Esophagus squamous epithelium (tissue), 5 donors: ENCODE measurements at regions not wholly inside any gene's neighbourhood (a gene's known extent, or its start where the extent isn't known, plus 50 kb on each side); places are given as distances from the start of the nearest gene placed in this dataset.

Experiments
- DNase-seq: peaks from one replicate; lab custom pipeline; 2025; lab: John Stamatoyannopoulos, UW
- H3K27ac ChIP-seq, 4 donors: fragments of 200-600 bp; sonication (generic); one replicate each; pipeline ENCODE4 v1.5.1; 2016 to 2019; ENCODE audit warnings: mild to moderate bottlenecking in 1 of 4
- H3K27me3 ChIP-seq, 4 donors: fragments of 200-600 bp; sonication (generic); 1 replicate in 3 of 4; 2 replicates in 1 of 4; pipeline versions ENCODE4 v1.5.1 to v1.6.0; 2017 to 2021; ENCODE audit warnings: antibody characterized with exemption in 1 of 4
- H3K36me3 ChIP-seq, 3 donors: fragments of 200-600 bp; sonication (generic); one replicate each; pipeline ENCODE4 v1.5.1; 2016 to 2019
- H3K4me1 ChIP-seq, 3 donors: fragments of 200-600 bp; sonication (generic); one replicate each; pipeline ENCODE4 v1.5.1; 2017 to 2019
- H3K4me3 ChIP-seq, 4 donors: fragments of 200-600 bp; sonication (generic); 1 replicate in 3 of 4; 2 replicates in 1 of 4; pipeline ENCODE4 v1.5.1; 2016 to 2019; ENCODE audit warnings: mild to moderate bottlenecking in 2 of 4, moderate library complexity in 1 of 4
- H3K9me3 ChIP-seq, 3 donors: fragments of 200-600 bp; sonication (generic); one replicate each; pipeline ENCODE4 v1.5.1; 2016 to 2019
- POLR2A ChIP-seq, 4 donors: fragments of 450-650 bp; IDR thresholded peaks; one replicate each; pipeline ENCODE4 v1.6.1; 2017; ENCODE audit warnings: antibody characterized with exemption in 4 of 4, mild to moderate bottlenecking in 4 of 4, moderate library complexity in 3 of 4
- WGBS, 2 donors: methylation state at CpG; one replicate each; pipeline ENCODE4 v1.1.5; 2018; 5-methylcytosine and 5-hydroxymethylcytosine counted together
- intact Hi-C: fragments of 100-400 bp; cut with DNase I; formaldehyde crosslinking; loops from one replicate; pipeline ENCODE4 v1.15.0; 2022
- TF ChIP-seq, protein P1 (sequence below), 6 experiments: fragments of 450-650 bp in 4 of 6; fragments of 200-600 bp in 2 of 6; sonication (generic) in 2 of 6; IDR thresholded peaks; one replicate each; pipeline ENCODE4 v1.5.1; 2016 to 2019; ENCODE audit warnings: antibody characterized with exemption in 6 of 6, mild to moderate bottlenecking in 4 of 6, moderate library complexity in 4 of 6
- donor health status: DM: yes; HTN: yes; CAD: no.

DNA sequence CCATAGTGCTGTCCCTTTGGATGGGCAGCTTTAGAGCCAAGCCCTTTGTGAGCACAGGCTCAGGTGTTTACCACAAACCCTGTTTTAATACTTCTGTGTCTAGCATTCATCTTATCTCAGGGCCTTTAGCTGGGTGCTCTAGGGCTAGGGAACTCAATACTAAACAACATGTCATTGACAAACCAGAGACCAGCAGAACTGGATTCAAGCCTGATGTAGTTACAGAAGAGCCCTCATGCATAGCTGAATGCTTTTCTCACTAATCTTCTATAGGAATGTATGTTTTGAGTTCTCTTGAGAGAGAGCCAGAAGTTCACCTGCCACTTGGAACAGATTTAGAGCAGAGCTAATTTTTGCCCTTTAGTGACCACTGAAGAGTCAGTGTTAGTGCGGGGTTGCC, 142.6 kb downstream of the DCK start:
- WGBS, 2 donors = 73 to 83% methylated on average over 1 of the region's 1 CpG
- TF ChIP-seq POLR2A (IDR thresholded peaks at IDR 0.05) = no peak
- TF ChIP-seq, protein P1, sequence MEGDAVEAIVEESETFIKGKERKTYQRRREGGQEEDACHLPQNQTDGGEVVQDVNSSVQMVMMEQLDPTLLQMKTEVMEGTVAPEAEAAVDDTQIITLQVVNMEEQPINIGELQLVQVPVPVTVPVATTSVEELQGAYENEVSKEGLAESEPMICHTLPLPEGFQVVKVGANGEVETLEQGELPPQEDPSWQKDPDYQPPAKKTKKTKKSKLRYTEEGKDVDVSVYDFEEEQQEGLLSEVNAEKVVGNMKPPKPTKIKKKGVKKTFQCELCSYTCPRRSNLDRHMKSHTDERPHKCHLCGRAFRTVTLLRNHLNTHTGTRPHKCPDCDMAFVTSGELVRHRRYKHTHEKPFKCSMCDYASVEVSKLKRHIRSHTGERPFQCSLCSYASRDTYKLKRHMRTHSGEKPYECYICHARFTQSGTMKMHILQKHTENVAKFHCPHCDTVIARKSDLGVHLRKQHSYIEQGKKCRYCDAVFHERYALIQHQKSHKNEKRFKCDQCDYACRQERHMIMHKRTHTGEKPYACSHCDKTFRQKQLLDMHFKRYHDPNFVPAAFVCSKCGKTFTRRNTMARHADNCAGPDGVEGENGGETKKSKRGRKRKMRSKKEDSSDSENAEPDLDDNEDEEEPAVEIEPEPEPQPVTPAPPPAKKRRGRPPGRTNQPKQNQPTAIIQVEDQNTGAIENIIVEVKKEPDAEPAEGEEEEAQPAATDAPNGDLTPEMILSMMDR (IDR thresholded peaks at IDR 0.05) = no peak
- no peak for DNase-seq
- H3K4me3 ChIP-seq = no peak overlapping the region
- intact Hi-C loops = no loop called here
- H3K36me3 ChIP-seq = no peaks in the 10 kb centered on the region
- H3K27me3 ChIP-seq = no peaks in the 10 kb centered on the region
- H3K4me1 ChIP-seq = no peaks in the 10 kb centered on the region
- H3K9me3 ChIP-seq = no peaks in the 10 kb centered on the region
- H3K27ac ChIP-seq = no peak overlapping the region

DNA sequence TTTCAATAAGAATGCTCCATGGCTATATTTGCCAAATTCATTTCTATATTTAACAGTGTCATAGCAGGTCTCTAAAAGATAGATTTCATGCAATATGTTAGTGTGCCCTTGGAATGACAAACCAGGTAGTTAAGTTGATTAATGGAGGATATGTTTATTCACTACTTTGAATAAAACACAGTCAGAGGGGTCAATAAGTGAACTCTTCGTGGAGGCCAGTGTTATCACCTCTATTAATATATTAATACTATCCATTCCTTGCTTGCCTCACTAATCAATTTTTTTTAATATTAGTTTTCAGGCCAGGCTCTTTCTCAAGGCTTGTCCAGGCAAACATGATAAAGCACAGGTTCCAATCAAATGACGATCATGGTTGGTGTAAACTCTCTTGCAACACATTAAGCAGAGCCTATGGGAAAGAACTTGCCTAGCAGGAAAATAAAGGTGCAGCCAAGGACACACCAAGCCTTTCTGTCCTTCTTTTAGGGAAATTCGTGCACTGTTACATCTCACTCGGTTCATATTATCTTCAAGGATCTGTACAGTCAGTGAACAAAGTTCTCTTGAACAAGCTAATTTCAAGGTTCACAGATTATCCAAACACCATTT, 144.7 kb downstream of the DCK start:
- intact Hi-C loops = no loop called here
- Histone ChIP-seq H3K9me3 (no peaks in the 10 kb centered on the region), H3K27ac (no peak overlapping the region), H3K4me3 (no peak overlapping the region), H3K36me3 (no peaks in the 10 kb centered on the region), H3K4me1 (no peaks in the 10 kb centered on the region), H3K27me3 (no peaks in the 10 kb centered on the region)
- TF ChIP-seq POLR2A (IDR thresholded peaks at IDR 0.05) = no peak
- TF ChIP-seq, protein P1 (IDR thresholded peaks at IDR 0.05) = no peak
- DNase-seq = no peak
- WGBS, 2 donors = 50 to 55% methylated on average over 4 of the region's 4 CpGs

DNA sequence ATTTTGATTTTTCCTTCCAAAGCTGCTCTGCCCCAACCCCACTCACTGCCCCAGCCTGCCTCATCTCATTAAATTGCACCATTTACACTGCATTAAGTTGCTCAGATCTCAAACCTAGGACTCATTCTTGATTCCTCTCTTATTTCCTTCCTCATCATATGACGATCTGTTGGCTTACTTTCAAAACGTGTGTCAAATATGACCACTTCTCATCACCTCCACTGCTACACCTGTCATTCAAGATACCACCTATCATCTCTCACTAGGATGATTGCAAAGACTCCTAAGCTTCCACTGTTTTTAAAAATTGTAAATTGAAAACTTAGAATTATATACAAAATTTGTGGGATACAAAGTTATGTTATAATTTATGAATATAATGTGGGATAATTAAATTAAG, 147.1 kb downstream of the DCK start:
- Histone ChIP-seq H3K36me3 (no peaks in the 10 kb centered on the region), H3K4me3 (no peak overlapping the region), H3K27ac (no peak overlapping the region), H3K9me3 (no peaks in the 10 kb centered on the region), H3K4me1 (no peaks in the 10 kb centered on the region), H3K27me3 (no peaks in the 10 kb centered on the region)
- intact Hi-C loops = no loop called here
- 44 to 59% methylated on average over 2 of the region's 2 CpGs for WGBS, 2 donors
- no peak for DNase-seq
- no peak for TF ChIP-seq POLR2A (IDR thresholded peaks at IDR 0.05)
- TF ChIP-seq, protein P1 (IDR thresholded peaks at IDR 0.05) = no peak

DNA sequence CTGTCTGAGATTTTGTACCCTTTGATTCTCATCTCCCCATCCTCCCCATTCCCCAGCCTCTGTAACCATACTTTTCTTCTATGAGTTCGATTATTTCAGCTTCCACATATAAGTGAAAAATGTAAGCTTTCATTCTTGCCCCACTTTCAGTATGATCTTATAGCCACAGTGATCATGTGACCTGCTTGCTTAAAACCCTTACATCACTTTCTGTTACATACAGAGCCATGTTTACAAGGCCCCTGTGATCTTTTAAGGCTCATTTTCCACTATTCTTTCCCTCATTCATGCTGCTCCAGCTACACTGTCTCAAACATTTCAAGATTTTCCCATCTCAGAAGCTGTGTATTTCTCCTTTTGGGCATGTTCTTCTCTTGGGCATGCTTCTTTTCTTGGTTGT, 147.7 kb downstream of the DCK start:
- Histone ChIP-seq H3K27ac (no peak overlapping the region), H3K36me3 (no peaks in the 10 kb centered on the region), H3K27me3 (no peaks in the 10 kb centered on the region), H3K4me3 (no peak overlapping the region), H3K9me3 (no peaks in the 10 kb centered on the region), H3K4me1 (no peaks in the 10 kb centered on the region)
- WGBS, 2 donors = 60 to 74% methylated on average over 1 of the region's 1 CpG
- TF ChIP-seq POLR2A (IDR thresholded peaks at IDR 0.05) = no peak
- TF ChIP-seq, protein P1 (IDR thresholded peaks at IDR 0.05) = no peak
- DNase-seq = no peak
- intact Hi-C loops = no loop called here

DNA sequence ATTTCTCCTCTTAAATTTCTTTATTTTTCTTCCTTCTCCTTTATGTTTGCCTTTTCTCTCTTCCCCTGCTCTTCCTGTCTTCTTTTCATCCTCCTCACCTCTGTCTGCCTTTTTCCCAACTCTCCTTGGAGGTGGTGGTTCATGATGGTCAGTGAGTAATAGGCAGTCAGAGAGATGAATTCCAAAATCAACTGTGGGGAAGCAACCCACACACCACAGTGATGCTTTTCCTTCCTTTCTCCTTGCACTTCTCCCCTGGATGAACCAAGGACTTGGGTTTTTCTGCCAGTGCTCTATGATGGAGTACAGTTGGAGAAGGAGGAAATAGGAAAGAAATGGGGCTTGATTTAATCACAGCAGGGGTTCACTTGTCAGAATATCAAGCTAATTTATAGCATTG, 153.8 kb downstream of the DCK start:
- H3K27me3 ChIP-seq = no peaks in the 10 kb centered on the region
- TF ChIP-seq POLR2A (IDR thresholded peaks at IDR 0.05) = no peak
- TF ChIP-seq, protein P1 (IDR thresholded peaks at IDR 0.05) = no peak
- peaks cover 0 to 12% (median 0%) of the 10 kb centered on the region in 3 donors for H3K4me1 ChIP-seq
- no peak overlapping the region for H3K4me3 ChIP-seq
- no peaks in the 10 kb centered on the region for H3K36me3 ChIP-seq
- DNase-seq = no peak
- no peak overlapping the region for H3K27ac ChIP-seq
- intact Hi-C loops = no loop called here
- no peaks in the 10 kb centered on the region for H3K9me3 ChIP-seq
